ENCODE measurements at regions not wholly inside any gene's neighbourhood (a gene's known extent, or its start where the extent isn't known, plus 50 kb on each side); places are given as distances from the start of the nearest gene placed in this dataset.

- no peak for DNase-seq (ENCODE audit: low spot score)
Observed at GRCh38 chr3:55341502-55342031, 145.5 kb downstream of the WNT5A start.

GRCh38 chr3:55339819-55340218, 147.3 kb downstream of the WNT5A start:
- DNase-seq (ENCODE audit: low spot score): no peak

GRCh38 chr3:55339390-55339789, 147.7 kb downstream of the WNT5A start:
- DNase-seq (ENCODE audit: low spot score): no peak

GRCh38 chr3:55337641-55338180, 149.4 kb downstream of the WNT5A start:
- DNase-seq (ENCODE audit: low spot score): no peak

- DNase-seq (ENCODE audit: low spot score): no peak
Observed at GRCh38 chr3:55333923-55334322, 153.2 kb downstream of the WNT5A start.

GRCh38 chr3:55333046-55333445, 154.1 kb downstream of the WNT5A start:
- DNase-seq (ENCODE audit: low spot score): no peak

GRCh38 chr3:55332176-55332575, 154.9 kb downstream of the WNT5A start:
- DNase-seq (ENCODE audit: low spot score): no peak

GRCh38 chr3:55331524-55331923, 155.6 kb downstream of the WNT5A start:
- no peak for DNase-seq (ENCODE audit: low spot score)

- no peak for DNase-seq (ENCODE audit: low spot score)
Observed at GRCh38 chr3:55330756-55331155, 156.3 kb downstream of the WNT5A start.

GRCh38 chr3:55330355-55330754, 156.8 kb downstream of the WNT5A start:
- no peak for DNase-seq (ENCODE audit: low spot score)

- no peak for DNase-seq (ENCODE audit: low spot score)
Observed at GRCh38 chr3:55329849-55330248, 157.3 kb downstream of the WNT5A start.

- DNase-seq (ENCODE audit: low spot score): no peak
Observed at GRCh38 chr3:55327131-55327920, 159.8 kb downstream of the WNT5A start.

- DNase-seq (ENCODE audit: low spot score): peak; percentile 51
Observed at GRCh38 chr3:55322638-55323037, 164.5 kb downstream of the WNT5A start.

GRCh38 chr3:55320928-55321327, 166.2 kb downstream of the WNT5A start:
- DNase-seq (ENCODE audit: low spot score): no peak

- no peak for DNase-seq (ENCODE audit: low spot score)
Observed at GRCh38 chr3:55315396-55315795, 171.7 kb downstream of the WNT5A start.

GRCh38 chr3:55313666-55314065, 173.4 kb downstream of the WNT5A start:
- DNase-seq (ENCODE audit: low spot score): no peak

- no peak for DNase-seq (ENCODE audit: low spot score)
Observed at GRCh38 chr3:55309336-55309735, 177.8 kb downstream of the WNT5A start.

- DNase-seq (ENCODE audit: low spot score): no peak
Observed at GRCh38 chr3:55307622-55308021, 179.5 kb downstream of the WNT5A start.

GRCh38 chr3:55305696-55306485, 181.2 kb downstream of the WNT5A start:
- DNase-seq (ENCODE audit: low spot score): no peak

GRCh38 chr3:55300701-55301100, 186.4 kb downstream of the WNT5A start:
- DNase-seq (ENCODE audit: low spot score): no peak

GRCh38 chr3:55297706-55298105, 189.4 kb downstream of the WNT5A start:
- no peak for DNase-seq (ENCODE audit: low spot score)

- DNase-seq (ENCODE audit: low spot score): no peak
Observed at GRCh38 chr3:55297245-55297644, 189.9 kb downstream of the WNT5A start.

- DNase-seq (ENCODE audit: low spot score): no peak
Observed at GRCh38 chr3:55296791-55297190, 190.3 kb downstream of the WNT5A start.

All from putamen (tissue), 1 donor.